ENCODE measurements at regions not wholly inside any gene's neighbourhood (a gene's known extent, or its start where the extent isn't known, plus 50 kb on each side); places are given as distances from the start of the nearest gene placed in this dataset.

GRCh38 chr6:148074291-148074690, 268.3 kb upstream of the SASH1 start:
- 37 to 49% (median 40%) methylated on average over 6 of the region's 6 CpGs for WGBS, 3 donors
- intact Hi-C loops (cut with DNase I), result no loop called here
- no peaks in the 10 kb centered on the region for H3K36me3 ChIP-seq (ENCODE audit: insufficient read depth in 1 of 2, low read depth in 1 of 2)
- H3K4me1 ChIP-seq, result no peaks in the 10 kb centered on the region
- DNase-seq (no peak), ATAC-seq (no peak)
- peaks cover 8% of the 10 kb centered on the region for H3K9me3 ChIP-seq
- TF ChIP-seq CTCF (IDR thresholded peaks at IDR 0.05), result no peak
- H3K4me3 ChIP-seq, result no peak overlapping the region
- H3K27ac ChIP-seq, result no peak overlapping the region
- H3K27me3 ChIP-seq (ENCODE audit: insufficient read depth in 3 of 3, low read length in 2 of 3), result peaks cover 0 to 2% (median 0%) of the 10 kb centered on the region in 3 donors

GRCh38 chr6:148074738-148075137, 267.9 kb upstream of the SASH1 start:
- H3K4me1 ChIP-seq, result no peaks in the 10 kb centered on the region
- H3K4me3 ChIP-seq, result no peak overlapping the region
- peaks cover 0 to 2% (median 0%) of the 10 kb centered on the region in 3 donors for H3K27me3 ChIP-seq (ENCODE audit: insufficient read depth in 3 of 3, low read length in 2 of 3)
- intact Hi-C loops (cut with DNase I), result no loop called here
- DNase-seq (no peak), ATAC-seq (no peak)
- H3K27ac ChIP-seq, result no peak overlapping the region
- WGBS, 3 donors, result 70 to 72% (median 71%) methylated on average over 5 of the region's 5 CpGs
- no peaks in the 10 kb centered on the region for H3K36me3 ChIP-seq (ENCODE audit: insufficient read depth in 1 of 2, low read depth in 1 of 2)
- no peak for TF ChIP-seq CTCF (IDR thresholded peaks at IDR 0.05)
- H3K9me3 ChIP-seq, result peaks cover 8% of the 10 kb centered on the region

- no peak for DNase-seq
Observed at GRCh38 chr6:148075352-148075751, 267.3 kb upstream of the SASH1 start.

GRCh38 chr6:148076051-148076450, 266.6 kb upstream of the SASH1 start:
- WGBS, 3 donors, result 84 to 92% (median 84%) methylated on average over 3 of the region's 3 CpGs

More at GRCh38 chr6:148075352-148075751, 267.3 kb upstream of the SASH1 start:
- no peaks in the 10 kb centered on the region for H3K4me1 ChIP-seq
- H3K27me3 ChIP-seq (ENCODE audit: insufficient read depth in 3 of 3, low read length in 2 of 3), result peaks cover 0 to 2% (median 0%) of the 10 kb centered on the region in 3 donors
- H3K27ac ChIP-seq, result no peak overlapping the region
- intact Hi-C loops (cut with DNase I), result no loop called here
- no peak for ATAC-seq
- H3K36me3 ChIP-seq (ENCODE audit: insufficient read depth in 1 of 2, low read depth in 1 of 2), result no peaks in the 10 kb centered on the region
- H3K4me3 ChIP-seq, result no peak overlapping the region
- no peak for TF ChIP-seq CTCF (IDR thresholded peaks at IDR 0.05)
- H3K9me3 ChIP-seq, result peaks cover 8% of the 10 kb centered on the region

More at GRCh38 chr6:148076051-148076450, 266.6 kb upstream of the SASH1 start:
- Histone ChIP-seq H3K9me3 (peaks cover 8% of the 10 kb centered on the region), H3K4me3 (no peak overlapping the region), H3K4me1 (no peaks in the 10 kb centered on the region), H3K27ac (no peak overlapping the region), H3K27me3 (ENCODE audit: insufficient read depth in 3 of 3, low read length in 2 of 3) (peaks cover 0 to 2% (median 0%) of the 10 kb centered on the region in 3 donors), H3K36me3 (ENCODE audit: insufficient read depth in 1 of 2, low read depth in 1 of 2) (no peaks in the 10 kb centered on the region)
- DNase-seq (no peak), ATAC-seq (no peak)
- TF ChIP-seq CTCF (IDR thresholded peaks at IDR 0.05), result no peak
- intact Hi-C loops (cut with DNase I), result no loop called here
